ENCODE measurements at regions not wholly inside any gene's neighbourhood (a gene's known extent, or its start where the extent isn't known, plus 50 kb on each side); places are given as distances from the start of the nearest gene placed in this dataset.

GRCh38 chr6:16846399-16846778, 85.1 kb upstream of the ATXN1 start:
- DNase-seq: no peak
- H3K79me1 ChIP-seq (ENCODE audit: insufficient read depth, low read depth, low read length, poor library complexity, severe bottlenecking): no peaks in the 10 kb centered on the region
- H3K4me2 ChIP-seq (ENCODE audit: insufficient read depth, insufficient read length, low read length): no peak overlapping the region
- no peaks in the 10 kb centered on the region for H3K27me3 Mint-ChIP-seq (ENCODE audit: low read depth)
- H3T11ph ChIP-seq (ENCODE audit: low read length): no peak overlapping the region
- H3K4ac ChIP-seq (ENCODE audit: low read depth, low read length): no peak overlapping the region
- H3K27ac ChIP-seq (ENCODE audit: insufficient read length, low read depth, low read length): no peak overlapping the region
- no peak overlapping the region for H2BK120ac ChIP-seq (ENCODE audit: low read depth, low read length, poor library complexity, severe bottlenecking)
- H3K4me3 Mint-ChIP-seq: no peak overlapping the region
- no peak overlapping the region for H3K14ac ChIP-seq (ENCODE audit: insufficient read depth, low read length)
- no peak overlapping the region for H3K23ac ChIP-seq (ENCODE audit: insufficient read length, low read depth, low read length)
- no peak overlapping the region for H2AFZ ChIP-seq (ENCODE audit: low read length)
- TF ChIP-seq CTCF (conservative IDR thresholded peaks at IDR 0.05): no peak
- no peaks in the 10 kb centered on the region for H3K23me2 ChIP-seq (ENCODE audit: insufficient read length, low read depth, low read length, poor library complexity, severe bottlenecking)
- H3K36me3 Mint-ChIP-seq (ENCODE audit: insufficient read depth in 1 of 3, low read depth in 3 of 3): no peaks in the 10 kb centered on the region
- no peak overlapping the region for H4K91ac ChIP-seq (ENCODE audit: insufficient read length, low read depth, low read length)
- H3K56ac ChIP-seq (ENCODE audit: insufficient read length, low read depth, low read length): no peak overlapping the region
- H3K4me1 ChIP-seq (ENCODE audit: insufficient read depth, low read length): no peaks in the 10 kb centered on the region
- H2BK20ac ChIP-seq (ENCODE audit: low read depth, low read length, poor library complexity, severe bottlenecking): no peak overlapping the region
- no peak overlapping the region for H3K18ac ChIP-seq (ENCODE audit: insufficient read length, low read depth, low read length)
- peaks cover 3 to 16% of the 10 kb centered on the region in 2 experiments for H3K4me1 Mint-ChIP-seq
- WGBS (ENCODE audit: extremely low coverage, insufficient read length, low lambda C conversion rate): no CpG with 5 or more reads among the region's 2 CpGs
- H4K8ac ChIP-seq (replicated peaks; ENCODE audit: insufficient read length, low read depth, low read length): no peak overlapping the region
- H3K27ac Mint-ChIP-seq: no peak overlapping the region
- no peaks in the 10 kb centered on the region for H4K20me1 ChIP-seq (ENCODE audit: control insufficient read depth, insufficient read depth, insufficient read length)
- H2BK15ac ChIP-seq (ENCODE audit: low read depth, low read length): no peak overlapping the region
- H3K27me3 ChIP-seq (ENCODE audit: insufficient read depth, low read length): no peaks in the 10 kb centered on the region
- H3K79me2 ChIP-seq (ENCODE audit: insufficient read depth, low read length): no peaks in the 10 kb centered on the region
- H3K9me3 Mint-ChIP-seq: no peaks in the 10 kb centered on the region
- H3K9ac ChIP-seq (ENCODE audit: extremely low read depth, insufficient read length, low read length): no peak overlapping the region
- no peak overlapping the region for H4K5ac ChIP-seq (ENCODE audit: insufficient read length, low read depth, low read length)
- no peak overlapping the region for H2BK12ac ChIP-seq (ENCODE audit: insufficient read length, low read depth, low read length)
- no peaks in the 10 kb centered on the region for H3K9me3 ChIP-seq (ENCODE audit: control insufficient read depth, low read depth, low read length)
- H2BK5ac ChIP-seq (ENCODE audit: insufficient read length, low read length): no peak overlapping the region
- no peak overlapping the region for H2AK5ac ChIP-seq (ENCODE audit: insufficient read length, low read length)
